Thyroid gland (tissue), 4 donors: ENCODE measurements at regions not wholly inside any gene's neighbourhood (a gene's known extent, or its start where the extent isn't known, plus 50 kb on each side); places are given as distances from the start of the nearest gene placed in this dataset.

ENCODE experiments used
- CTCF ChIP-seq, 6 experiments: fragments of 200-600 bp in 3 of 6; fragments of 450-650 bp in 3 of 6; sonication (generic) in 3 of 6; IDR thresholded peaks; one replicate each; pipeline ENCODE4 v1.5.1; 2016 to 2019; ENCODE audit warnings: antibody characterized with exemption in 6 of 6, mild to moderate bottlenecking in 2 of 6, inconsistent platforms in 1 of 6, moderate library complexity in 1 of 6
- POLR2A ChIP-seq, 2 donors: fragments of 450-650 bp; IDR thresholded peaks; one replicate each; pipeline ENCODE4 v1.6.1; 2017; ENCODE audit warnings: antibody characterized with exemption in 2 of 2, mild to moderate bottlenecking in 2 of 2, moderate library complexity in 1 of 2

GRCh38 chr5:145682197-145682899 lies 152.8 kb downstream of the PRELID2 start:
- TF ChIP-seq CTCF (IDR thresholded peaks at IDR 0.05) (no peak), POLR2A (IDR thresholded peaks at IDR 0.05) (no peak)
